Left forelimb (tissue), 1 donor: ENCODE measurements at regions not wholly inside any gene's neighbourhood (a gene's known extent, or its start where the extent isn't known, plus 50 kb on each side); places are given as distances from the start of the nearest gene placed in this dataset.

Source experiments
- DNase-seq: peaks from one replicate; pipeline ENCODE4 v3.0.0-alpha.2; 2018; ENCODE audit warnings: low spot score

GRCh38 chr9:121601194-121601593 is 50.2 kb upstream of the DAB2IP start:
- DNase-seq, result no peak
